Astrocyte (in vitro differentiated cells and primary cell): ENCODE measurements at regions not wholly inside any gene's neighbourhood (a gene's known extent, or its start where the extent isn't known, plus 50 kb on each side); places are given as distances from the start of the nearest gene placed in this dataset.
A peak's percentile ranks its signal among the peaks of the same experiment; 100 is the strongest.

Experiments
- DNase-seq: peaks from one replicate; pipeline ENCODE4 v3.0.0-alpha.2; 2010; ENCODE audit warnings: low read depth
- FAIRE-seq: peaks from 2 replicates; lab custom pipeline; 2011; peaks lifted over from hg19 to GRCh38; lab: Jason Lieb, UNC
- H2AFZ ChIP-seq: 2 replicates; pipeline ENCODE4 v1.6.0; 2012; ENCODE audit warnings: low read depth, low read length, inconsistent platforms
- H3K27ac ChIP-seq: 2 replicates; pipeline ENCODE4 v1.5.1; 2011; ENCODE audit warnings: low read depth, low read length, inconsistent platforms
- H3K27me3 ChIP-seq: 2 replicates; pipeline ENCODE4 v1.6.0; 2011; ENCODE audit warnings: low read length, inconsistent platforms; ENCODE audit not compliant: insufficient read depth
- H3K36me3 ChIP-seq: 2 replicates; pipeline ENCODE4 v1.5.1; 2011; ENCODE audit warnings: low read length, inconsistent platforms; ENCODE audit not compliant: insufficient read depth
- H3K4me1 ChIP-seq: 2 replicates; pipeline ENCODE4 v1.5.1; 2011; ENCODE audit warnings: low read length, inconsistent platforms; ENCODE audit not compliant: insufficient read depth
- H3K4me2 ChIP-seq: 2 replicates; pipeline ENCODE4 v1.6.0; 2012; ENCODE audit warnings: low read length, inconsistent platforms
- H3K4me3 ChIP-seq: 2 replicates; pipeline ENCODE4 v1.5.1; 2011; ENCODE audit warnings: low read depth, mild to moderate bottlenecking, low read length, inconsistent platforms; ENCODE audit not compliant: insufficient read depth
- H3K79me2 ChIP-seq: 2 replicates; pipeline ENCODE4 v1.6.0; 2012; ENCODE audit warnings: mild to moderate bottlenecking, low read length, inconsistent platforms; ENCODE audit not compliant: insufficient read depth
- H3K9ac ChIP-seq: 2 replicates; pipeline ENCODE4 v1.6.0; 2012; ENCODE audit warnings: mild to moderate bottlenecking, low read length, inconsistent platforms
- H3K9me3 ChIP-seq: 2 replicates; pipeline ENCODE4 v1.5.1; 2012; ENCODE audit warnings: low read depth, mild to moderate bottlenecking, low read length, inconsistent platforms; ENCODE audit not compliant: insufficient read depth
- H4K20me1 ChIP-seq: 2 replicates; pipeline ENCODE4 v1.6.0; 2012; ENCODE audit warnings: low read length, inconsistent platforms; ENCODE audit not compliant: insufficient read depth
- H3K27ac Mint-ChIP-seq: one replicate; pipeline ENCODE4 v1.8.0; 2021; ENCODE audit warnings: mild to moderate bottlenecking, mixed read lengths; ENCODE audit not compliant: unreplicated experiment
- H3K27me3 Mint-ChIP-seq: one replicate; pipeline ENCODE4 v1.8.0; 2021; ENCODE audit warnings: low read depth, mixed read lengths; ENCODE audit not compliant: unreplicated experiment
- H3K36me3 Mint-ChIP-seq: one replicate; pipeline ENCODE4 v1.8.0; 2021; ENCODE audit warnings: low read depth, mixed read lengths; ENCODE audit not compliant: unreplicated experiment
- H3K4me1 Mint-ChIP-seq: one replicate; pipeline ENCODE4 v1.8.0; 2021; ENCODE audit warnings: low read depth, mixed read lengths; ENCODE audit not compliant: unreplicated experiment
- H3K4me3 Mint-ChIP-seq: one replicate; pipeline ENCODE4 v1.8.0; 2021; ENCODE audit warnings: mild to moderate bottlenecking, moderate library complexity, mixed read lengths; ENCODE audit not compliant: unreplicated experiment
- H3K9me3 Mint-ChIP-seq: one replicate; pipeline ENCODE4 v1.8.0; 2021; ENCODE audit warnings: mild to moderate bottlenecking, mixed read lengths; ENCODE audit not compliant: unreplicated experiment
- EZH2 ChIP-seq: IDR thresholded peaks from 2 replicates; pipeline ENCODE4 v1.6.1; 2012; ENCODE audit warnings: mild to moderate bottlenecking, low read length, inconsistent platforms; ENCODE audit not compliant: insufficient read depth
- TF ChIP-seq, protein P1 (sequence below): IDR thresholded peaks from 2 replicates; pipeline ENCODE4 v1.5.1; 2011; ENCODE audit warnings: low read depth, mild to moderate bottlenecking, inconsistent platforms, low read length, moderate library complexity; ENCODE audit not compliant: insufficient read depth

DNA sequence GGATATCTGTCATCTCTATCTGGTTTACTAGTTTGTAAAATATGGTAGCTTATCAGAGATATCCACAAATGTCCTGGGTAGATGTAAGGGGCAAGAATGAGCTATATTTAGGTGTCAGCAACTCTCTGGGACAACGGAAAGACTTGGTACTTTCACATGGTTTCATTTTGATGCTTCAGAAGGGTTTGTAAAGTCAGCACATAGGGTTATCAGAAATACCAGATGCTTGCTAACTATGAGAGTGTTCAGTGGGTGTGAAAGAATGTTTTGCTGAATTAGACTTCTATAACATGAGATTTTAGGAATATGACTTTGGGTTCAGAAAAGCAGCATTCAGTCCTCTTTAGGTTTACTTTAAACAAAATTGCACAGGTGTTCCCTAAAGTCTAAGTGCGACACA lies 466.5 kb upstream of the PDZRN3 start:
- Histone ChIP-seq H3K79me2 (no peaks in the 10 kb centered on the region), H3K9me3 (no peaks in the 10 kb centered on the region), H3K36me3 (no peaks in the 10 kb centered on the region), H3K4me2 (no peak overlapping the region), H2AFZ (no peak overlapping the region), H3K4me3 (no peak overlapping the region), H3K27ac (no peak overlapping the region), H3K4me1 (no peaks in the 10 kb centered on the region), H3K27me3 (no peaks in the 10 kb centered on the region), H3K9ac (no peak overlapping the region), H4K20me1 (no peaks in the 10 kb centered on the region)
- DNase-seq (no peak), FAIRE-seq (no peak)
- peaks cover 8% of the 10 kb centered on the region for H3K4me1 Mint-ChIP-seq
- no peaks in the 10 kb centered on the region for H3K9me3 Mint-ChIP-seq
- TF ChIP-seq, protein P1, sequence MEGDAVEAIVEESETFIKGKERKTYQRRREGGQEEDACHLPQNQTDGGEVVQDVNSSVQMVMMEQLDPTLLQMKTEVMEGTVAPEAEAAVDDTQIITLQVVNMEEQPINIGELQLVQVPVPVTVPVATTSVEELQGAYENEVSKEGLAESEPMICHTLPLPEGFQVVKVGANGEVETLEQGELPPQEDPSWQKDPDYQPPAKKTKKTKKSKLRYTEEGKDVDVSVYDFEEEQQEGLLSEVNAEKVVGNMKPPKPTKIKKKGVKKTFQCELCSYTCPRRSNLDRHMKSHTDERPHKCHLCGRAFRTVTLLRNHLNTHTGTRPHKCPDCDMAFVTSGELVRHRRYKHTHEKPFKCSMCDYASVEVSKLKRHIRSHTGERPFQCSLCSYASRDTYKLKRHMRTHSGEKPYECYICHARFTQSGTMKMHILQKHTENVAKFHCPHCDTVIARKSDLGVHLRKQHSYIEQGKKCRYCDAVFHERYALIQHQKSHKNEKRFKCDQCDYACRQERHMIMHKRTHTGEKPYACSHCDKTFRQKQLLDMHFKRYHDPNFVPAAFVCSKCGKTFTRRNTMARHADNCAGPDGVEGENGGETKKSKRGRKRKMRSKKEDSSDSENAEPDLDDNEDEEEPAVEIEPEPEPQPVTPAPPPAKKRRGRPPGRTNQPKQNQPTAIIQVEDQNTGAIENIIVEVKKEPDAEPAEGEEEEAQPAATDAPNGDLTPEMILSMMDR, result no peak
- H3K4me3 Mint-ChIP-seq, result no peak overlapping the region
- no peak overlapping the region for H3K27ac Mint-ChIP-seq
- H3K27me3 Mint-ChIP-seq, result no peaks in the 10 kb centered on the region
- no peaks in the 10 kb centered on the region for H3K36me3 Mint-ChIP-seq

- Mint-ChIP-seq H3K27ac (peak overlapping the region; percentile 62), H3K36me3 (no peaks in the 10 kb centered on the region), H3K4me1 (peaks cover 8% of the 10 kb centered on the region), H3K4me3 (no peak overlapping the region), H3K27me3 (no peaks in the 10 kb centered on the region), H3K9me3 (no peaks in the 10 kb centered on the region)
- Histone ChIP-seq H3K27ac (no peak overlapping the region), H3K4me2 (no peak overlapping the region), H3K27me3 (no peaks in the 10 kb centered on the region), H2AFZ (no peak overlapping the region), H3K9me3 (no peaks in the 10 kb centered on the region), H3K79me2 (no peaks in the 10 kb centered on the region), H3K36me3 (no peaks in the 10 kb centered on the region), H3K9ac (no peak overlapping the region), H3K4me3 (no peak overlapping the region), H3K4me1 (no peaks in the 10 kb centered on the region), H4K20me1 (no peaks in the 10 kb centered on the region)
- DNase-seq (peak; percentile 2), FAIRE-seq (no peak)
- no peak for TF ChIP-seq EZH2
- TF ChIP-seq, protein P1, result no peak
Observed at GRCh38 chr3:74089814-74090213, 465.1 kb upstream of the PDZRN3 start.

- Histone ChIP-seq H3K36me3 (no peaks in the 10 kb centered on the region), H3K4me2 (no peak overlapping the region), H4K20me1 (no peaks in the 10 kb centered on the region), H2AFZ (no peak overlapping the region), H3K27me3 (no peaks in the 10 kb centered on the region), H3K4me3 (no peak overlapping the region), H3K4me1 (no peaks in the 10 kb centered on the region), H3K27ac (no peak overlapping the region), H3K79me2 (no peaks in the 10 kb centered on the region), H3K9me3 (no peaks in the 10 kb centered on the region), H3K9ac (no peak overlapping the region)
- DNase-seq (no peak), FAIRE-seq (no peak)
- Mint-ChIP-seq H3K4me1 (no peaks in the 10 kb centered on the region), H3K27me3 (no peaks in the 10 kb centered on the region), H3K9me3 (no peaks in the 10 kb centered on the region), H3K36me3 (no peaks in the 10 kb centered on the region), H3K4me3 (no peak overlapping the region), H3K27ac (no peak overlapping the region)
- TF ChIP-seq, protein P1, result no peak
- TF ChIP-seq EZH2, result no peak
Observed at GRCh38 chr3:74080056-74080461, 455.3 kb upstream of the PDZRN3 start.
